ENCODE measurements at regions not wholly inside any gene's neighbourhood (a gene's known extent, or its start where the extent isn't known, plus 50 kb on each side); places are given as distances from the start of the nearest gene placed in this dataset.

DNA sequence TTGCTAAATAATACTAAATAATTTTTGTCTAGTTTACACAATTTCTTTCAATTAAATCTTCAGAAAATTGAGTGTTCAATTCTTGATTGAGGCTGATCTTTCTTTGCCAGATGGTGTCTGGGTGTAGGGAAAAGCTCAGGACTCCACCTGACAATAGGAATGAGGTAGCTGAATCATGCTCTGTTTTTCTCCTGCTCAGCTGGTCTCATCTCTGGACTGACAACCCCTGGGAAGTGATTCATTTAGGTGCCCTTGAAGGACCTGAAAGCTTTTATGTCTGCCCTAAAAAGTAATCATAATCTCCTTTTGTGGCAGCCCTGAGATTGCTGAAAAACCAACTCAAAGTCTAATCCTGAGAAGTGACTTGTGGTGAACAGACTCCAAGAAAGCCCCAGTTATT lies 255.4 kb downstream of the ETNK1 start:
- H3K4me3 Mint-ChIP-seq, result no peak overlapping the region
- H3T11ph ChIP-seq (ENCODE audit: low read length), result no peak overlapping the region
- TF ChIP-seq CTCF (conservative IDR thresholded peaks at IDR 0.05), result no peak
- H2BK5ac ChIP-seq (ENCODE audit: insufficient read length, low read length), result no peak overlapping the region
- no peak overlapping the region for H3K27ac Mint-ChIP-seq
- H3K27ac ChIP-seq (ENCODE audit: insufficient read length, low read depth, low read length), result no peak overlapping the region
- H3K4ac ChIP-seq (ENCODE audit: low read depth, low read length), result no peak overlapping the region
- H3K23ac ChIP-seq (ENCODE audit: insufficient read length, low read depth, low read length), result no peak overlapping the region
- no peak overlapping the region for H3K18ac ChIP-seq (ENCODE audit: insufficient read length, low read depth, low read length)
- H3K4me2 ChIP-seq (ENCODE audit: insufficient read depth, insufficient read length, low read length), result no peak overlapping the region
- H3K4me1 Mint-ChIP-seq, result 0 out of 4 replicates have a peak, but pooled peaks cover 0 to 4% of the 10 kb centered on the region in 2 experiments
- no peak for DNase-seq
- H3K4me1 ChIP-seq (ENCODE audit: insufficient read depth, low read length), result no peaks in the 10 kb centered on the region
- no peak overlapping the region for H2AFZ ChIP-seq (ENCODE audit: low read length)
- no peaks in the 10 kb centered on the region; a peak in 1 of 7 replicates for H3K36me3 Mint-ChIP-seq (ENCODE audit: insufficient read depth in 1 of 3, low read depth in 3 of 3)
- no peak overlapping the region for H2BK120ac ChIP-seq (ENCODE audit: low read depth, low read length, poor library complexity, severe bottlenecking)
- no peak overlapping the region for H2BK20ac ChIP-seq (ENCODE audit: low read depth, low read length, poor library complexity, severe bottlenecking)
- H2BK15ac ChIP-seq (ENCODE audit: low read depth, low read length), result no peak overlapping the region
- H3K23me2 ChIP-seq (ENCODE audit: insufficient read length, low read depth, low read length, poor library complexity, severe bottlenecking), result no peaks in the 10 kb centered on the region
- H3K27me3 Mint-ChIP-seq (ENCODE audit: low read depth), result no peaks in the 10 kb centered on the region
- no peak overlapping the region for H4K5ac ChIP-seq (ENCODE audit: insufficient read length, low read depth, low read length)
- H4K20me1 ChIP-seq (ENCODE audit: control insufficient read depth, insufficient read depth, insufficient read length), result no peaks in the 10 kb centered on the region
- no peak overlapping the region for H3K14ac ChIP-seq (ENCODE audit: insufficient read depth, low read length)
- H3K79me2 ChIP-seq (ENCODE audit: insufficient read depth, low read length), result no peaks in the 10 kb centered on the region
- H3K27me3 ChIP-seq (ENCODE audit: insufficient read depth, low read length), result no peaks in the 10 kb centered on the region
- H2AK5ac ChIP-seq (ENCODE audit: insufficient read length, low read length), result no peak overlapping the region
- H3K79me1 ChIP-seq (ENCODE audit: insufficient read depth, low read depth, low read length, poor library complexity, severe bottlenecking), result no peaks in the 10 kb centered on the region
- H4K91ac ChIP-seq (ENCODE audit: insufficient read length, low read depth, low read length), result no peak overlapping the region
- H3K9me3 ChIP-seq (ENCODE audit: control insufficient read depth, low read depth, low read length), result no peaks in the 10 kb centered on the region
- no peak overlapping the region for H3K9ac ChIP-seq (ENCODE audit: extremely low read depth, insufficient read length, low read length)
- no peak overlapping the region for H4K8ac ChIP-seq (replicated peaks; ENCODE audit: insufficient read length, low read depth, low read length)
- no peak overlapping the region for H2BK12ac ChIP-seq (ENCODE audit: insufficient read length, low read depth, low read length)
- no peaks in the 10 kb centered on the region for H3K9me3 Mint-ChIP-seq
- no peak overlapping the region for H3K56ac ChIP-seq (ENCODE audit: insufficient read length, low read depth, low read length)
